Loucy (cell line): ENCODE measurements at regions not wholly inside any gene's neighbourhood (a gene's known extent, or its start where the extent isn't known, plus 50 kb on each side); places are given as distances from the start of the nearest gene placed in this dataset.

Experiments used
- H2AFZ ChIP-seq: fragments of 200-600 bp; sonication (generic); 2 replicates; pipeline ENCODE4 v1.6.0; 2016; ENCODE audit warnings: antibody characterized with exemption, mild to moderate bottlenecking, low read length, moderate library complexity
- H3F3A ChIP-seq: fragments of 200-600 bp; 2 replicates; pipeline ENCODE4 v1.6.0; 2016; ENCODE audit warnings: antibody characterized with exemption, low read depth, mild to moderate bottlenecking
- H3K27me3 ChIP-seq: fragments of 200-600 bp; sonication (generic); 2 replicates; pipeline ENCODE4 v1.6.1; 2014; ENCODE audit warnings: low read length, mild to moderate bottlenecking; ENCODE audit not compliant: insufficient read depth, poor library complexity, severe bottlenecking
- H3K36me3 ChIP-seq: fragments of 200-600 bp; sonication (generic); 2 replicates; pipeline ENCODE4 v1.6.1; 2016; ENCODE audit warnings: low read length; ENCODE audit not compliant: insufficient read depth
- H3K4me1 ChIP-seq: fragments of 200-600 bp; sonication (generic); 2 replicates; pipeline ENCODE4 v1.5.1; 2014; ENCODE audit warnings: low read length, mild to moderate bottlenecking; ENCODE audit not compliant: insufficient read depth, poor library complexity, severe bottlenecking
- H3K4me2 ChIP-seq: fragments of 200-600 bp; sonication (generic); 2 replicates; pipeline ENCODE4 v1.6.0; 2014; ENCODE audit warnings: antibody characterized with exemption, low read length, low read depth, mild to moderate bottlenecking; ENCODE audit not compliant: poor library complexity, severe bottlenecking
- H3K4me3 ChIP-seq: fragments of 200-600 bp; sonication (generic); 2 replicates; pipeline ENCODE4 v1.5.1; 2014; ENCODE audit warnings: low read length, mild to moderate bottlenecking, mixed read lengths; ENCODE audit not compliant: poor library complexity, severe bottlenecking
- H3K79me2 ChIP-seq: fragments of 200-600 bp; sonication (generic); 2 replicates; pipeline ENCODE4 v1.6.1; 2014; ENCODE audit warnings: low read length; ENCODE audit not compliant: insufficient read depth
- H3K9ac ChIP-seq: fragments of 200-600 bp; sonication (generic); 2 replicates; pipeline ENCODE4 v1.6.0; 2014; ENCODE audit warnings: mild to moderate bottlenecking, low read depth, low read length, moderate library complexity; ENCODE audit not compliant: poor library complexity, severe bottlenecking
- H3K9me2 ChIP-seq: fragments of 200-600 bp; sonication (generic); replicated peaks from 2 replicates; pipeline ENCODE4 v1.6.1; 2016; ENCODE audit warnings: low read depth, low read length, mixed read lengths
- H3K9me3 ChIP-seq: fragments of 200-600 bp; sonication (generic); 2 replicates; pipeline ENCODE4 v1.6.1; 2014; ENCODE audit warnings: mild to moderate bottlenecking, antibody characterized with exemption, low read length, low read depth; ENCODE audit not compliant: insufficient read depth
- H4K20me1 ChIP-seq: fragments of 200-600 bp; sonication (generic); 2 replicates; pipeline ENCODE4 v1.6.0; 2014; ENCODE audit warnings: antibody characterized with exemption, low read length, mild to moderate bottlenecking; ENCODE audit not compliant: insufficient read depth, poor library complexity, severe bottlenecking
- CTCF ChIP-seq: fragments of 200-600 bp; sonication (generic); conservative IDR thresholded peaks from 2 replicates; pipeline ENCODE4 v1.5.1; 2014; ENCODE audit warnings: mild to moderate bottlenecking, antibody characterized with exemption, low read length
- EZH2phosphoT487 ChIP-seq: fragments of 200-600 bp; IDR thresholded peaks from 2 replicates; pipeline ENCODE4 v1.6.1; 2018; ENCODE audit warnings: antibody characterized with exemption, mild to moderate bottlenecking, moderate library complexity, borderline replicate concordance

GRCh38 chr13:69180034-69180433 lies 927.6 kb upstream of the ATXN8OS start:
- H3K9me3 ChIP-seq = no peaks in the 10 kb centered on the region
- H4K20me1 ChIP-seq = no peaks in the 10 kb centered on the region
- H3K79me2 ChIP-seq = no peaks in the 10 kb centered on the region
- no peaks in the 10 kb centered on the region for H3K27me3 ChIP-seq
- no peaks in the 10 kb centered on the region for H3K9me2 ChIP-seq
- no peak overlapping the region for H2AFZ ChIP-seq
- no peaks in the 10 kb centered on the region for H3K4me1 ChIP-seq
- H3K4me2 ChIP-seq = no peak overlapping the region
- H3F3A ChIP-seq = no peaks in the 10 kb centered on the region
- no peaks in the 10 kb centered on the region for H3K36me3 ChIP-seq
- TF ChIP-seq EZH2phosphoT487 (no peak), CTCF (no peak)
- H3K9ac ChIP-seq = no peak overlapping the region
- H3K4me3 ChIP-seq = no peak overlapping the region

- H3K9me2 ChIP-seq = no peaks in the 10 kb centered on the region
- no peaks in the 10 kb centered on the region for H3K79me2 ChIP-seq
- no peaks in the 10 kb centered on the region for H3K4me1 ChIP-seq
- no peaks in the 10 kb centered on the region for H3K27me3 ChIP-seq
- TF ChIP-seq EZH2phosphoT487 (no peak), CTCF (no peak)
- no peaks in the 10 kb centered on the region for H4K20me1 ChIP-seq
- no peak overlapping the region for H3K4me2 ChIP-seq
- H3K9ac ChIP-seq = no peak overlapping the region
- H3K9me3 ChIP-seq = no peaks in the 10 kb centered on the region
- no peak overlapping the region for H3K4me3 ChIP-seq
- no peak overlapping the region for H2AFZ ChIP-seq
- H3K36me3 ChIP-seq = no peaks in the 10 kb centered on the region
- no peaks in the 10 kb centered on the region for H3F3A ChIP-seq
Observed at GRCh38 chr13:69178000-69178399, 929.6 kb upstream of the ATXN8OS start.

GRCh38 chr13:69168436-69168835 lies 939.2 kb upstream of the ATXN8OS start:
- TF ChIP-seq CTCF = no peak
- no peak for TF ChIP-seq EZH2phosphoT487
- 0 out of 2 replicates have a peak, but pooled peaks cover 3% of the 10 kb centered on the region for H3K9me2 ChIP-seq
- no peaks in the 10 kb centered on the region for H3K9me3 ChIP-seq
- no peaks in the 10 kb centered on the region for H3K4me1 ChIP-seq
- no peaks in the 10 kb centered on the region for H3K36me3 ChIP-seq
- no peak overlapping the region for H2AFZ ChIP-seq
- no peak overlapping the region for H3K4me3 ChIP-seq
- no peaks in the 10 kb centered on the region for H3K79me2 ChIP-seq
- H3F3A ChIP-seq = no peaks in the 10 kb centered on the region
- no peak overlapping the region for H3K4me2 ChIP-seq
- no peaks in the 10 kb centered on the region for H3K27me3 ChIP-seq
- no peak overlapping the region for H3K9ac ChIP-seq
- no peaks in the 10 kb centered on the region for H4K20me1 ChIP-seq
